ENCODE measurements at regions not wholly inside any gene's neighbourhood (a gene's known extent, or its start where the extent isn't known, plus 50 kb on each side); places are given as distances from the start of the nearest gene placed in this dataset.

DNA sequence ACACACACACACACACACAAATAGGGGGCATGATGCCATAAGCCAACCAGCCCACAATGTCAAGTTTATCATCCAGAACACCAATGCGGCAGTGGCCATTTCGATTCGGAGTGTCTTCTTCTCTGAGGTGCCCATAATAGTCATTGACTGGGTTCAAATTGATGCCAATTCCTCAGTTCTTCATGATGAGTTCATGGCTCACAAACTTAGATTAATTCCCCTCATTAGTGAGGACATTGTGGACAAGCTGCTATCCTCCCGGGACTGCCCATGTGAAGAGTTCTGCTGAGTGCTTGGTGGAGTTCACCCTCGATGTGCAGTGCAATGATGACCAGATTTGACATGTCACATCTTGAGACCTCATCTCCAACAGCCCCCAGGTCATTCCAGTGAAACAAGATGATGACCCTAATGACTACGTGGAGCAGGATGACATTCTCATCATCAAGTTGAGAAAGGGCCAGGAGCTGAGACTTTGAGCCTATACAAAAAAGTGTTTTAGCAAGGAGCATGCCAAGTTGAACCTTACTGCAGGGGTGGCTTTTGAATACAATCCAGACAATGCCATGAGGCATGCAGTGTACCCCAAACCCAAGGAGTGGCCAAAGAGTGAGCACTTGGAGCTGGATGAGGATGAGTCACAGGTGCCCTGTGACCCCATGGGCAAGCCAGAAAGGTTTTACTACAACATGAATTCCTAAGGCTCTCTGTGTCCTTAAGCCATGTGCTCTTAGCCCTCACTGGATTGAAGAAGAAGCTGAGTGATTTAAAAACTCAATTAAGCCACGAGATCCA, 211.6 kb upstream of the SAMSN1 start:
- Mint-ChIP-seq H3K9me3 (peaks cover 10% of the 10 kb centered on the region), H3K27me3 (no peaks in the 10 kb centered on the region), H3K4me1 (peaks cover 36% of the 10 kb centered on the region), H3K4me3 (no peak overlapping the region), H3K36me3 (ENCODE audit: low read depth) (peaks cover 5% of the 10 kb centered on the region), H3K27ac (no peak overlapping the region)
- ChIA-PET CTCF (no interaction called here), POLR2A (no interaction called here)
- no peak for ATAC-seq (ENCODE audit: low read depth)
- intact Hi-C loops (cut with micrococcal nuclease): no loop called here
- DNase-seq: no peak
- TF ChIP-seq, protein P1, sequence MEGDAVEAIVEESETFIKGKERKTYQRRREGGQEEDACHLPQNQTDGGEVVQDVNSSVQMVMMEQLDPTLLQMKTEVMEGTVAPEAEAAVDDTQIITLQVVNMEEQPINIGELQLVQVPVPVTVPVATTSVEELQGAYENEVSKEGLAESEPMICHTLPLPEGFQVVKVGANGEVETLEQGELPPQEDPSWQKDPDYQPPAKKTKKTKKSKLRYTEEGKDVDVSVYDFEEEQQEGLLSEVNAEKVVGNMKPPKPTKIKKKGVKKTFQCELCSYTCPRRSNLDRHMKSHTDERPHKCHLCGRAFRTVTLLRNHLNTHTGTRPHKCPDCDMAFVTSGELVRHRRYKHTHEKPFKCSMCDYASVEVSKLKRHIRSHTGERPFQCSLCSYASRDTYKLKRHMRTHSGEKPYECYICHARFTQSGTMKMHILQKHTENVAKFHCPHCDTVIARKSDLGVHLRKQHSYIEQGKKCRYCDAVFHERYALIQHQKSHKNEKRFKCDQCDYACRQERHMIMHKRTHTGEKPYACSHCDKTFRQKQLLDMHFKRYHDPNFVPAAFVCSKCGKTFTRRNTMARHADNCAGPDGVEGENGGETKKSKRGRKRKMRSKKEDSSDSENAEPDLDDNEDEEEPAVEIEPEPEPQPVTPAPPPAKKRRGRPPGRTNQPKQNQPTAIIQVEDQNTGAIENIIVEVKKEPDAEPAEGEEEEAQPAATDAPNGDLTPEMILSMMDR (IDR thresholded peaks at IDR 0.05): no peak

DNA sequence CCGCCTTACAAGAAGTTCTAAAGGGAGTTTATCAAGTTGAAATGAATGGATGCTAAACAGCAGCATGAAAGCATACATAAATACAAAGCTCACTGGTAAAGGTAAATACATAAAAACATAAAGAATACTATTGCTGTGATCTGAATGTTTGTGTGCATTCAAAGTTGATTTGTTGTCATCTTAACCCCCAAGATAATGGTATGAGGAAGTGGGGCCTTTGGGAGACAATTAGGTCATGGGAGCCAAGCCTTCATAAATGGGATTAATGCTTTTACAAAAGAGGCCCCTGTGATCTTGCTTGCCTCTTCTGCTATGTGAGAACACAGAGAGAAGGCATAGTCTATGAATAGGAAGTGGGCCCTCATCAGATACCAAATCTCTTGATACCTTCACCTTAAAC, 209.0 kb upstream of the SAMSN1 start:
- ATAC-seq (ENCODE audit: low read depth): no peak
- H3K27me3 Mint-ChIP-seq: no peaks in the 10 kb centered on the region
- H3K9me3 Mint-ChIP-seq: peaks cover 10% of the 10 kb centered on the region
- ChIA-PET CTCF (no interaction called here), POLR2A (no interaction called here)
- no peak overlapping the region for H3K27ac Mint-ChIP-seq
- intact Hi-C loops (cut with micrococcal nuclease): no loop called here
- H3K4me3 Mint-ChIP-seq: no peak overlapping the region
- peaks cover 5% of the 10 kb centered on the region for H3K36me3 Mint-ChIP-seq (ENCODE audit: low read depth)
- TF ChIP-seq, protein P1 (IDR thresholded peaks at IDR 0.05): no peak
- peaks cover 34% of the 10 kb centered on the region for H3K4me1 Mint-ChIP-seq
- no peak for DNase-seq

DNA sequence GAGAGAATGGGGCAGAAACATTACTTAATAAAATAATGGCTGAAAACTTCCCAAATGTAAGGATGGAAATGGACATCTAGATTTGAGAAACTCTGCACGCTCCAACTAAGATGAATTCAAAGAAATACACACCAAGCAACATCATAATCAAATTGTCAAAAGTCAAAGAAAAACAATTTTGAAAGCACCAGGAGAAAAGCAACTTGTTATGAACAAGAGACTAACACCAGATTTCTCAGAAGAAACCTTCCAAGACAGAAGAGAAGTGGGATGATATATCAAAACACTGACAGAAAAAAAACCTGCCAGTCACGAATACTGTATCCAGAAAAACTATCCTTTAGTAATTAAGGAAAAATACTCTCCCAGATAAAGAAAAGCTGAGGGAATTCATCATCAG, 208.6 kb upstream of the SAMSN1 start:
- Mint-ChIP-seq H3K36me3 (ENCODE audit: low read depth) (peaks cover 5% of the 10 kb centered on the region), H3K4me3 (no peak overlapping the region), H3K27ac (no peak overlapping the region), H3K27me3 (no peaks in the 10 kb centered on the region), H3K9me3 (peaks cover 10% of the 10 kb centered on the region), H3K4me1 (peaks cover 30% of the 10 kb centered on the region)
- DNase-seq (no peak), ATAC-seq (ENCODE audit: low read depth) (no peak)
- TF ChIP-seq, protein P1 (IDR thresholded peaks at IDR 0.05): no peak
- CTCF ChIA-PET: no interaction called here
- intact Hi-C loops (cut with micrococcal nuclease): loop anchor here (1.0 kb wide), 1 partner anchor 8 kb away; no protein-coding TSS in a partner anchor
- POLR2A ChIA-PET: no interaction called here

DNA sequence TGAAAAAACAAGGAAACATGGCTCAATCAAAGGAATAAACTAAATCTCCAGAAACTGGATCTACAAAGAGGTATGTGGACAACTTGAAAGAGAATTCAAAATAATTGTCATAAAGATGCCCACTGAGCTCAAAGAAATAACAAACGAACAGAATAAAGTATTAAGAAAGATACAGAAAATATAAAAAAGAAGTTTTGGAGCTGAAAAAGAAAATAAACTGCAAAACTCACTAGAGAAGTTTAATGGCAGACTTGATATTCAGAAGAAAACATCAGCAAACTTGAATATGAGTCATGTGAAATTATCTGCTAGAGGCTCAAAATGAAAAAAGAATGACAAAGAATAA, 208.1 kb upstream of the SAMSN1 start:
- Mint-ChIP-seq H3K27ac (no peak overlapping the region), H3K36me3 (ENCODE audit: low read depth) (peaks cover 5% of the 10 kb centered on the region), H3K27me3 (no peaks in the 10 kb centered on the region), H3K9me3 (peaks cover 10% of the 10 kb centered on the region), H3K4me3 (no peak overlapping the region), H3K4me1 (peaks cover 25% of the 10 kb centered on the region)
- TF ChIP-seq, protein P1 (IDR thresholded peaks at IDR 0.05): no peak
- POLR2A ChIA-PET: no interaction called here
- ATAC-seq (ENCODE audit: low read depth) (no peak), DNase-seq (no peak)
- intact Hi-C loops (cut with micrococcal nuclease): loop anchor here (1.0 kb wide), 1 partner anchor 8 kb away; no protein-coding TSS in a partner anchor
- CTCF ChIA-PET: no interaction called here

DNA sequence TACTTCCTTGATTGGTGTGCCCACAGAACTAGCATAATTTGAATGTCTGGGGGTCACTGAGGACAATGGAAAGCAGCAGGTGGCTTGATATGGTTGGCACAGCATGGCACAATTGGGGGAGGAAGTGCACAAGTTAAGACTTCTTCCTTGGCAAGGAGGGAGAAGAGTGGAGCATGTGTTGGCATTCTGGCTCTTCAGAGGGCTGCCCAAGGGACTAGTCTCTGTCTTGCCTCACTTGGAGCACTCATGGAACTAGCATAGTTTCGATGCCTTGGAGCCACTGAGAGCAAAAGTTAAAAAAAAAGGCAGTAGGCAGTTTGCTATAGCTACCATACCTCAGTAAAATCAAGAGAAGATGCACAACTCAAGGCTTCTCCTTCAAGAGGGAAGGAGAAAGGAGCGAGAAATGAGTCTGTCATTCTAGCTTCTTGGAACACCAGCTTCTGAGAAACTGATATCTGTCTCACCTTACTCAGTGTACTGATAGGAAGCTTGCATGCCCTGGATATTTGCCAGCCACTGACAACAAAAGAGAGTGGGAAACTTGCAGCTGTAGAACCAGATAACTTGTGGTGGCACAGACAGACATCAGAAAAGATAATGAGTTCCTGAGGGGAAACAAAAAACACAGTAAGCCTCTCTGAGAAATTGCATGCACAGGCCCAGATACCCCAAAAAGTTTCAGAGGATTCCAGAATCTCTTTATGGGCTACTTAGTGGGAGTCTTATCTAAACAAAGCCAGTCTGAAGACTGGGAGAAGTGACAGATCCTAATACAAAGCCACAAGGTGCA, 207.5 kb upstream of the SAMSN1 start:
- Mint-ChIP-seq H3K36me3 (ENCODE audit: low read depth) (no peaks in the 10 kb centered on the region), H3K9me3 (peaks cover 4% of the 10 kb centered on the region), H3K4me1 (peaks cover 20% of the 10 kb centered on the region), H3K4me3 (no peak overlapping the region), H3K27ac (no peak overlapping the region), H3K27me3 (no peaks in the 10 kb centered on the region)
- TF ChIP-seq, protein P1 (IDR thresholded peaks at IDR 0.05): no peak
- intact Hi-C loops (cut with micrococcal nuclease): loop anchor here (1.0 kb wide), 1 partner anchor 9 kb away; no protein-coding TSS in a partner anchor
- ChIA-PET POLR2A (no interaction called here), CTCF (no interaction called here)
- ATAC-seq (ENCODE audit: low read depth): no peak
- no peak for DNase-seq

Data from activated B cell treated with CpG ODN at 0.5 μM for 24 hours (primary cell).